ENCODE measurements at regions not wholly inside any gene's neighbourhood (a gene's known extent, or its start where the extent isn't known, plus 50 kb on each side); places are given as distances from the start of the nearest gene placed in this dataset.

DNA sequence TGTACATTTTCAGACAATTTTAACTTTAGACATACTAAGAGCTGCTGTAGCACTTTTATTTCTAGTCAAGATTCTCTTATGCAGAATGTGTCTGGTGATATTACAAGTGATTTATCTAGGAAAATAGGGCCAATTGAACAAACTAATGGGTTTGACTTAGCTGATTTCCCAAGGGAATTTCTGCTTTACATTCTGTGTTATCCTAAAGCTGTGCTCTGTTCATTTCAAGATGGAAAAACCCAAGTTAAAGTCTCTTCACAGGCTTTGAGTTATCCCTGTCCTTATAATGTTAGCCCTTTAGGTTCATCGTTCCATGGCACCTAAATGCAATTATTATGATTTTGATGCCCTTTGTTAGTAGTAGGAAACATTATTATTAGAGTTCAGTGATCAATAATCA lies 704.9 kb upstream of the CDH18 start (continued):
- TF ChIP-seq, protein P1, sequence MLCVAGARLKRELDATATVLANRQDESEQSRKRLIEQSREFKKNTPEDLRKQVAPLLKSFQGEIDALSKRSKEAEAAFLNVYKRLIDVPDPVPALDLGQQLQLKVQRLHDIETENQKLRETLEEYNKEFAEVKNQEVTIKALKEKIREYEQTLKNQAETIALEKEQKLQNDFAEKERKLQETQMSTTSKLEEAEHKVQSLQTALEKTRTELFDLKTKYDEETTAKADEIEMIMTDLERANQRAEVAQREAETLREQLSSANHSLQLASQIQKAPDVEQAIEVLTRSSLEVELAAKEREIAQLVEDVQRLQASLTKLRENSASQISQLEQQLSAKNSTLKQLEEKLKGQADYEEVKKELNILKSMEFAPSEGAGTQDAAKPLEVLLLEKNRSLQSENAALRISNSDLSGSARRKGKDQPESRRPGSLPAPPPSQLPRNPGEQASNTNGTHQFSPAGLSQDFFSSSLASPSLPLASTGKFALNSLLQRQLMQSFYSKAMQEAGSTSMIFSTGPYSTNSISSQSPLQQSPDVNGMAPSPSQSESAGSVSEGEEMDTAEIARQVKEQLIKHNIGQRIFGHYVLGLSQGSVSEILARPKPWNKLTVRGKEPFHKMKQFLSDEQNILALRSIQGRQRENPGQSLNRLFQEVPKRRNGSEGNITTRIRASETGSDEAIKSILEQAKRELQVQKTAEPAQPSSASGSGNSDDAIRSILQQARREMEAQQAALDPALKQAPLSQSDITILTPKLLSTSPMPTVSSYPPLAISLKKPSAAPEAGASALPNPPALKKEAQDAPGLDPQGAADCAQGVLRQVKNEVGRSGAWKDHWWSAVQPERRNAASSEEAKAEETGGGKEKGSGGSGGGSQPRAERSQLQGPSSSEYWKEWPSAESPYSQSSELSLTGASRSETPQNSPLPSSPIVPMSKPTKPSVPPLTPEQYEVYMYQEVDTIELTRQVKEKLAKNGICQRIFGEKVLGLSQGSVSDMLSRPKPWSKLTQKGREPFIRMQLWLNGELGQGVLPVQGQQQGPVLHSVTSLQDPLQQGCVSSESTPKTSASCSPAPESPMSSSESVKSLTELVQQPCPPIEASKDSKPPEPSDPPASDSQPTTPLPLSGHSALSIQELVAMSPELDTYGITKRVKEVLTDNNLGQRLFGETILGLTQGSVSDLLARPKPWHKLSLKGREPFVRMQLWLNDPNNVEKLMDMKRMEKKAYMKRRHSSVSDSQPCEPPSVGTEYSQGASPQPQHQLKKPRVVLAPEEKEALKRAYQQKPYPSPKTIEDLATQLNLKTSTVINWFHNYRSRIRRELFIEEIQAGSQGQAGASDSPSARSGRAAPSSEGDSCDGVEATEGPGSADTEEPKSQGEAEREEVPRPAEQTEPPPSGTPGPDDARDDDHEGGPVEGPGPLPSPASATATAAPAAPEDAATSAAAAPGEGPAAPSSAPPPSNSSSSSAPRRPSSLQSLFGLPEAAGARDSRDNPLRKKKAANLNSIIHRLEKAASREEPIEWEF (IDR thresholded peaks at IDR 0.05; ENCODE audit: insufficient replicate concordance, low read depth, low read length): no peak
- TF ChIP-seq, protein P2, sequence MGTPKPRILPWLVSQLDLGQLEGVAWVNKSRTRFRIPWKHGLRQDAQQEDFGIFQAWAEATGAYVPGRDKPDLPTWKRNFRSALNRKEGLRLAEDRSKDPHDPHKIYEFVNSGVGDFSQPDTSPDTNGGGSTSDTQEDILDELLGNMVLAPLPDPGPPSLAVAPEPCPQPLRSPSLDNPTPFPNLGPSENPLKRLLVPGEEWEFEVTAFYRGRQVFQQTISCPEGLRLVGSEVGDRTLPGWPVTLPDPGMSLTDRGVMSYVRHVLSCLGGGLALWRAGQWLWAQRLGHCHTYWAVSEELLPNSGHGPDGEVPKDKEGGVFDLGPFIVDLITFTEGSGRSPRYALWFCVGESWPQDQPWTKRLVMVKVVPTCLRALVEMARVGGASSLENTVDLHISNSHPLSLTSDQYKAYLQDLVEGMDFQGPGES (IDR thresholded peaks at IDR 0.05): no peak

DNA sequence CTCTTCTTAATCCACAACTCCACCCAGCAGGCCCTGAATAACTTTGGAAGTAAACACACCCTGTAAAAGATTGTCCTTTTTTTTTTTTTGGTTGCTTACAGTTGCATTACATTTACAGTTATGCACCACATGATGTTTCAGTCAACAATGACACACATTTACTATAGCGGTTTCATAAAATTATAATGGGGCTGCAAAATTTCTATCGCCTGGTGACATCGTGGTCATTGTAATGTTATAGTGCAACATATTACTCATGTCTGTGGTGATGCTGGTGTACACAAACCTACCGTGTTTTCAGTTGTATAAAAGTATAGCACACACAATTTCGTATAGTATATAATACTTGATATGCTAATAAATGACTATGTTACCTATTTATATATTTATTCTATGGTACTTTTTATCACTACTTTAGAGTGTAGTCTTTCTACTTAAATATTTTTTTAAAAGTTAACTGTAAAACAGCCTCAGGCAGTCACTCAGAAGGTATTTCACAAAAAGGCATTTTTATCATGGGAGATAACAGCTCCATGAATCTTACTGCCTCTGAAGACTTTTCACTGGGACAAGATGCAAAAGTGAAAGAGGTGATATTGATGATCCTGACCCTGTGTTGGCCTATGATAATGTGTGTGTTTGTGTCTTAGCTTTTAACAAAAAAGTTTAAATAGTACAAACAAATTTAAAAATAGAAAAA lies 695.4 kb upstream of the CDH18 start:
- Histone ChIP-seq H3K4me1 (ENCODE audit: control insufficient read depth, insufficient read depth, low read length) (no peaks in the 10 kb centered on the region), H2AFZ (ENCODE audit: control insufficient read depth, low read depth, low read length) (no peak overlapping the region), H3K27ac (ENCODE audit: control insufficient read depth, insufficient read depth) (no peak overlapping the region), H3K4me3 (no peak overlapping the region), H3K36me3 (ENCODE audit: control insufficient read depth in 2 of 2, insufficient read depth in 2 of 2, low read length in 1 of 2) (no peaks in the 10 kb centered on the region), H3K9me3 (replicated peaks; ENCODE audit: control insufficient read depth, insufficient read depth, low read length) (no peaks in the 10 kb centered on the region), H3K79me2 (ENCODE audit: control insufficient read depth, insufficient read depth, low read length) (no peaks in the 10 kb centered on the region), H3K4me2 (ENCODE audit: control insufficient read depth, insufficient read depth) (no peak overlapping the region), H4K20me1 (ENCODE audit: control insufficient read depth, insufficient read depth) (no peaks in the 10 kb centered on the region), H3K27me3 (replicated peaks in 1 of 2; ENCODE audit: control insufficient read depth in 2 of 2, insufficient read depth in 2 of 2, low read length in 1 of 2) (no peaks in the 10 kb centered on the region), H3K9ac (ENCODE audit: control insufficient read depth, insufficient read depth, low read length) (no peak overlapping the region)
- ChIA-PET CTCF (no interaction called here), POLR2A (no interaction called here), RAD21 (ENCODE audit: unreplicated experiment) (no interaction called here), SMC1A (ENCODE audit: uncharacterized antibody, unreplicated experiment) (no interaction called here)
- WGBS (ENCODE audit: insufficient coverage, insufficient replicate concordance, low lambda C conversion rate, missing lambda C conversion rate): 34% methylated on average over 5 of the region's 5 CpGs
- in situ Hi-C loops (cut with MboI): no loop called here
- FAIRE-seq (no peak), DNase-seq (ENCODE audit: low read depth, low spot score) (no peak), ATAC-seq (no peak)
- no TSS peak for BruUV-seq (replicated peaks)
- intact Hi-C loops (cut with micrococcal nuclease; ENCODE audit: unreplicated experiment): no loop called here
- TF ChIP-seq, protein P3, sequence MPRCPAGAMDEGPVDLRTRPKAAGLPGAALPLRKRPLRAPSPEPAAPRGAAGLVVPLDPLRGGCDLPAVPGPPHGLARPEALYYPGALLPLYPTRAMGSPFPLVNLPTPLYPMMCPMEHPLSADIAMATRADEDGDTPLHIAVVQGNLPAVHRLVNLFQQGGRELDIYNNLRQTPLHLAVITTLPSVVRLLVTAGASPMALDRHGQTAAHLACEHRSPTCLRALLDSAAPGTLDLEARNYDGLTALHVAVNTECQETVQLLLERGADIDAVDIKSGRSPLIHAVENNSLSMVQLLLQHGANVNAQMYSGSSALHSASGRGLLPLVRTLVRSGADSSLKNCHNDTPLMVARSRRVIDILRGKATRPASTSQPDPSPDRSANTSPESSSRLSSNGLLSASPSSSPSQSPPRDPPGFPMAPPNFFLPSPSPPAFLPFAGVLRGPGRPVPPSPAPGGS (IDR thresholded peaks at IDR 0.05; ENCODE audit: borderline replicate concordance, insufficient read depth, low read depth, low read length, poor library complexity, severe bottlenecking): no peak
- TF ChIP-seq GABPA (IDR thresholded peaks at IDR 0.05; ENCODE audit: low read depth) (no peak), DPF2 (IDR thresholded peaks at IDR 0.05) (no peak), ZNF274 (IDR thresholded peaks at IDR 0.05; ENCODE audit: insufficient read depth, insufficient read length) (no peak)
- TF ChIP-seq, protein P4, sequence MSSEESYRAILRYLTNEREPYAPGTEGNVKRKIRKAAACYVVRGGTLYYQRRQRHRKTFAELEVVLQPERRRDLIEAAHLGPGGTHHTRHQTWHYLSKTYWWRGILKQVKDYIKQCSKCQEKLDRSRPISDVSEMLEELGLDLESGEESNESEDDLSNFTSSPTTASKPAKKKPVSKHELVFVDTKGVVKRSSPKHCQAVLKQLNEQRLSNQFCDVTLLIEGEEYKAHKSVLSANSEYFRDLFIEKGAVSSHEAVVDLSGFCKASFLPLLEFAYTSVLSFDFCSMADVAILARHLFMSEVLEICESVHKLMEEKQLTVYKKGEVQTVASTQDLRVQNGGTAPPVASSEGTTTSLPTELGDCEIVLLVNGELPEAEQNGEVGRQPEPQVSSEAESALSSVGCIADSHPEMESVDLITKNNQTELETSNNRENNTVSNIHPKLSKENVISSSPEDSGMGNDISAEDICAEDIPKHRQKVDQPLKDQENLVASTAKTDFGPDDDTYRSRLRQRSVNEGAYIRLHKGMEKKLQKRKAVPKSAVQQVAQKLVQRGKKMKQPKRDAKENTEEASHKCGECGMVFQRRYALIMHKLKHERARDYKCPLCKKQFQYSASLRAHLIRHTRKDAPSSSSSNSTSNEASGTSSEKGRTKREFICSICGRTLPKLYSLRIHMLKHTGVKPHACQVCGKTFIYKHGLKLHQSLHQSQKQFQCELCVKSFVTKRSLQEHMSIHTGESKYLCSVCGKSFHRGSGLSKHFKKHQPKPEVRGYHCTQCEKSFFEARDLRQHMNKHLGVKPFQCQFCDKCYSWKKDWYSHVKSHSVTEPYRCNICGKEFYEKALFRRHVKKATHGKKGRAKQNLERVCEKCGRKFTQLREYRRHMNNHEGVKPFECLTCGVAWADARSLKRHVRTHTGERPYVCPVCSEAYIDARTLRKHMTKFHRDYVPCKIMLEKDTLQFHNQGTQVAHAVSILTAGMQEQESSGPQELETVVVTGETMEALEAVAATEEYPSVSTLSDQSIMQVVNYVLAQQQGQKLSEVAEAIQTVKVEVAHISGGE (CRISPR knock-in tag; IDR thresholded peaks at IDR 0.05): no peak
- TF ChIP-seq, protein P5, sequence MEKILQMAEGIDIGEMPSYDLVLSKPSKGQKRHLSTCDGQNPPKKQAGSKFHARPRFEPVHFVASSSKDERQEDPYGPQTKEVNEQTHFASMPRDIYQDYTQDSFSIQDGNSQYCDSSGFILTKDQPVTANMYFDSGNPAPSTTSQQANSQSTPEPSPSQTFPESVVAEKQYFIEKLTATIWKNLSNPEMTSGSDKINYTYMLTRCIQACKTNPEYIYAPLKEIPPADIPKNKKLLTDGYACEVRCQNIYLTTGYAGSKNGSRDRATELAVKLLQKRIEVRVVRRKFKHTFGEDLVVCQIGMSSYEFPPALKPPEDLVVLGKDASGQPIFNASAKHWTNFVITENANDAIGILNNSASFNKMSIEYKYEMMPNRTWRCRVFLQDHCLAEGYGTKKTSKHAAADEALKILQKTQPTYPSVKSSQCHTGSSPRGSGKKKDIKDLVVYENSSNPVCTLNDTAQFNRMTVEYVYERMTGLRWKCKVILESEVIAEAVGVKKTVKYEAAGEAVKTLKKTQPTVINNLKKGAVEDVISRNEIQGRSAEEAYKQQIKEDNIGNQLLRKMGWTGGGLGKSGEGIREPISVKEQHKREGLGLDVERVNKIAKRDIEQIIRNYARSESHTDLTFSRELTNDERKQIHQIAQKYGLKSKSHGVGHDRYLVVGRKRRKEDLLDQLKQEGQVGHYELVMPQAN (conservative IDR thresholded peaks at IDR 0.05): no peak

Measured in GM12878 (cell line).